BE2C (cell line): ENCODE measurements at regions not wholly inside any gene's neighbourhood (a gene's known extent, or its start where the extent isn't known, plus 50 kb on each side); places are given as distances from the start of the nearest gene placed in this dataset.

Experiments
- DNase-seq: peaks from one replicate; pipeline ENCODE4 v3.0.0-alpha.2; 2020
- H3K27me3 ChIP-seq: fragments of 250-450 bp; sonication (Bioruptor Pico); 2 replicates; pipeline ENCODE4 v1.5.1; 2020; ENCODE audit warnings: mild to moderate bottlenecking
- H3K36me3 ChIP-seq: fragments of 250-450 bp; sonication (Bioruptor Pico); 2 replicates; pipeline ENCODE4 v1.5.1; 2020; ENCODE audit warnings: mild to moderate bottlenecking
- H3K4me1 ChIP-seq: fragments of 250-450 bp; sonication (Bioruptor Pico); 2 replicates; pipeline ENCODE4 v1.5.1; 2020
- H3K4me3 ChIP-seq: 2 replicates; pipeline ENCODE4 v1.5.1; 2011; ENCODE audit warnings: low read depth, low read length
- H3K9me3 ChIP-seq: fragments of 250-450 bp; sonication (Bioruptor Pico); 2 replicates; pipeline ENCODE4 v1.5.1; 2020
- TF ChIP-seq, protein P1 (sequence below): IDR thresholded peaks from 2 replicates; pipeline ENCODE4 v1.5.1; 2012; ENCODE audit warnings: mild to moderate bottlenecking, low read depth, low read length

DNA sequence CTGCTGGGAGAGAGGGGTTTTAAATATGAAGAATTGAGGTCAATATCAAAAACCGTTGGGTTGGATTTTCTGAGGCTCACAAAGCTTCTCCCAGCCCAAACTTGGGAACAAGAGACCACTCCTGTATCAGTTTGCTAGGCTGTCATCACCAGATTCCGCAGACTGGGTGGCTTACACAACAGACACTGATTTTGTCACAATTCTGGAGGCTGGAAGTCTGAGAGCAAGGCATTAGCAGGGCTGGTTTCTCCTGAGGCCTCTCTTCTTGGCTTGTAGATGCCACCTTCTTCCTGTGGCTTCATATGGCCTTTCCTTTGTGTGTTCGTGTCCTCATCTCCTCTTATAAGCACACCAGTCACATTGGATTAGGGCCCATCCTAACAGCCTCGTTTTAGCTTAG is 122.9 kb upstream of the COPS8 start:
- Histone ChIP-seq H3K36me3 (no peaks in the 10 kb centered on the region), H3K4me1 (no peaks in the 10 kb centered on the region), H3K9me3 (no peaks in the 10 kb centered on the region), H3K4me3 (no peak overlapping the region), H3K27me3 (peaks cover 5% of the 10 kb centered on the region)
- DNase-seq, result no peak
- TF ChIP-seq, protein P1, sequence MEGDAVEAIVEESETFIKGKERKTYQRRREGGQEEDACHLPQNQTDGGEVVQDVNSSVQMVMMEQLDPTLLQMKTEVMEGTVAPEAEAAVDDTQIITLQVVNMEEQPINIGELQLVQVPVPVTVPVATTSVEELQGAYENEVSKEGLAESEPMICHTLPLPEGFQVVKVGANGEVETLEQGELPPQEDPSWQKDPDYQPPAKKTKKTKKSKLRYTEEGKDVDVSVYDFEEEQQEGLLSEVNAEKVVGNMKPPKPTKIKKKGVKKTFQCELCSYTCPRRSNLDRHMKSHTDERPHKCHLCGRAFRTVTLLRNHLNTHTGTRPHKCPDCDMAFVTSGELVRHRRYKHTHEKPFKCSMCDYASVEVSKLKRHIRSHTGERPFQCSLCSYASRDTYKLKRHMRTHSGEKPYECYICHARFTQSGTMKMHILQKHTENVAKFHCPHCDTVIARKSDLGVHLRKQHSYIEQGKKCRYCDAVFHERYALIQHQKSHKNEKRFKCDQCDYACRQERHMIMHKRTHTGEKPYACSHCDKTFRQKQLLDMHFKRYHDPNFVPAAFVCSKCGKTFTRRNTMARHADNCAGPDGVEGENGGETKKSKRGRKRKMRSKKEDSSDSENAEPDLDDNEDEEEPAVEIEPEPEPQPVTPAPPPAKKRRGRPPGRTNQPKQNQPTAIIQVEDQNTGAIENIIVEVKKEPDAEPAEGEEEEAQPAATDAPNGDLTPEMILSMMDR, result no peak

DNA sequence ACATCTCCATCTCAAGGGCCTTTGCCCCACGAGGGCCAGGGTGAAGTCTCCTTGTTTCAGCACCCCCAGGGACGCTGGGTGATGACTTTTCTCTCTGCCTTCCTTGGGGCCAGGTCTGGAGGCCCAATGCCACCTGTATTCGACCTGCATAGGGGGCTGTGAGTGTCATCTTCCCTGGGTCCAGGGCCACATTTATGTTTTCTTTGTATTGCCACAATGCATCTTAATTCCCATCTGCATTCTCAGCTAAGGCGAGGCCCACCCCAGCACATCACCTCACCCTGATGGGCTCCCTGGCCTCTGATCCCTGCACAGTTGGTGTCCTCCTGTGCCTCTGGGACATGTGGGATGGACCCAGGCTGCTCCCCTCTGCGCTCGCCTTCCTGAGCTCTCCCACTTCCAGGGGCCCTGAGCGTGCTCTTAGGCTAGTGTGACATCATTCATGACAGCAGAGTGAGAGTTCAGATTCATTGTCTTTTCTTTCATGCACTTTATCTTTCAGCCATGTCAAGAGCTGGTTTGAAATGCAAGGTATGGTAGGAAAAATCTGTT is 122.0 kb upstream of the COPS8 start:
- no peaks in the 10 kb centered on the region for H3K4me1 ChIP-seq
- no peak overlapping the region for H3K4me3 ChIP-seq
- H3K36me3 ChIP-seq, result no peaks in the 10 kb centered on the region
- H3K27me3 ChIP-seq, result peaks cover 5% of the 10 kb centered on the region; the same call in 1 of the 2 replicates
- TF ChIP-seq, protein P1, result no peak
- no peaks in the 10 kb centered on the region for H3K9me3 ChIP-seq
- no peak for DNase-seq

DNA sequence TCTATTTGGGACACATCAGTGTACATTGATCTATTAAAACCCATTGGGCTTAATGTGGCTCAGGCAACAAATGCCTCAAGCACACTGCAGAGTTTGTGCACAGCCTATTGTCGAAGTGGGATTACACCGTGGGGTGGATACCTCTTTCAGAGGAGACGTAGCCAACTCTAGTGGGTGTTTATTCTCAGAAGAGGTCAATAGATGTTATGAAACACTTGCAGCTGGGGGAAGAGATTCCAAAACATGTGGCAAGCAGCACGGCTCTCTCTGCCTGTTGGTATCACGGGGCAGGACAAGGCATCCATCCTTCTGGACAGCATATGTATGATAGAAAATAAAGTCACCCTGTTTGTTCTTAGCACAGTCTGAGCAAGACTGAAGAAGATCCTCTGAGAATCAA is 121.4 kb upstream of the COPS8 start:
- H3K36me3 ChIP-seq, result no peaks in the 10 kb centered on the region
- no peaks in the 10 kb centered on the region for H3K9me3 ChIP-seq
- no peak overlapping the region for H3K4me3 ChIP-seq
- TF ChIP-seq, protein P1, result no peak
- no peak for DNase-seq
- no peaks in the 10 kb centered on the region for H3K4me1 ChIP-seq
- peaks cover 5% of the 10 kb centered on the region; the same call in 1 of the 2 replicates for H3K27me3 ChIP-seq

DNA sequence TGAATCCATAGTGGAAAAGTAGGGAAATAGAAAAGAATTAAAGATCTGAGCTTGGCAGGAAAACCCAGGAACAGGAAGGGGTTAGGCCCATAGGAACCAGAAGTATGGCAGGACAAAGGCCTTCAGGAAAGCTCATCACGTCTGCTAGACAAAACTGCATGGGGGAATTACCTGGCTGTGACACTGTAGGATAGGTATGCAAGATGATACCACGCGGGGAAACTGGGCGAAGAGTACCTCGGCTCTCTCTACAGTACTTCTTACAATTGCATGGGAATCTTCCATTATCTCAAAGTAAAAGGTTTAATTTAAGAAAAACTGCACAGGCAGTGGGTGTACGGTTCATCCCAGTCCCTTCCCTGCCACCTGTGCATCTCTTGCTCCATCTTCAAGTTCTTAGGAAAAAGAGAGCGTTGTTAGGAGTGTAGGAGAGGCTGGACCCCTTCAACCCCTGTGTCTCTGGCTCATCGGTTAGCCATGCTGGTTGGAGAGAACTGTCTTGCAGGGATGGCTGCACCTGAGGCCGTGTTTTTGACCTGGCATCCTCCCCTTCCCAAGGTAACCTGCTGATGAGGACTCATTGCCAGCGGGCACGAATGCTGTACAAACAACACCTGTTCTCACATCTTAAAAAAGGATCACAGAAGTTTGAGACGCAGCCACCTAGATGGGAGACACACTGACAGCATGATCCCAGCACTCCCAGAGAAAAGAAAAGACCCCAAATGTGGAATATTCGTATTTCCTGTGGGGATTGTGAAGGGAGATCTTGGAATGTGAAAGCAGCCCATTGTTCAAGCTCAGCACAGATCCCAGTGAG is 120.5 kb upstream of the COPS8 start:
- no peaks in the 10 kb centered on the region for H3K4me1 ChIP-seq
- TF ChIP-seq, protein P1, result no peak

DNA sequence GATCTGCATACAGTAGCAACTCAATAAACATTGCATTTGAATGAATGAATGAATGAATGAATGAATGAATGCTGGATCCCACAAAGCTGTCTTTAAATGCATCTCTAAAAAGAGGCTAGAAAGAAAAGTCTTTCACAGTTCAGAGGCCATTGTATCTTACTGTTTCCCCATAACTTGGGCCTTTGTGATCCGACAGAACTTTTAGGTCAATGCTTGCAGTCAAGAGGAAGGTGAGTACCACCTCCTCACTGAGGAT is 119.9 kb upstream of the COPS8 start:
- Histone ChIP-seq H3K36me3 (no peaks in the 10 kb centered on the region), H3K4me1 (no peaks in the 10 kb centered on the region), H3K9me3 (no peaks in the 10 kb centered on the region), H3K4me3 (no peak overlapping the region), H3K27me3 (peaks cover 17% of the 10 kb centered on the region; the same call in 1 of the 2 replicates)
- TF ChIP-seq, protein P1, result no peak
- DNase-seq, result no peak

More for the DNA sequence above, 120.5 kb upstream of the COPS8 start:
- Histone ChIP-seq H3K4me3 (no peak overlapping the region), H3K36me3 (no peaks in the 10 kb centered on the region), H3K27me3 (peaks cover 12% of the 10 kb centered on the region; the same call in 1 of the 2 replicates), H3K9me3 (no peaks in the 10 kb centered on the region)
- DNase-seq, result no peak

DNA sequence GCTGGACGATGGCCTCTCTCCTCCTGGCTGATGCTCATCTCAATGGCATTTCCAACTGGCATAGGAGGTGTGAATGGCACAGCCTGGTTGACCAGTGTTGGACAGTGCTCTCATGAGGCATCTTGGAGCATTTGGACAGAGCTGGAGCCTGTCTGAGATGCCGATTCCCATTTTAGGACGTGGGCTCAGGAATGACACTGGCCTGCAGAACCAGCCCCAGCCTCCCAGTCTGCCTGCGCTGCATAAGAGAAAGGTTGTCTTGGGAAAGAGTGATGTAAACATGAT is 118.2 kb upstream of the COPS8 start:
- no peak overlapping the region for H3K4me3 ChIP-seq
- H3K9me3 ChIP-seq, result no peaks in the 10 kb centered on the region
- H3K36me3 ChIP-seq, result no peaks in the 10 kb centered on the region
- no peak for DNase-seq
- no peaks in the 10 kb centered on the region for H3K4me1 ChIP-seq
- TF ChIP-seq, protein P1, result no peak
- peaks cover 31% of the 10 kb centered on the region for H3K27me3 ChIP-seq
